CD4-positive, alpha-beta T cell treated with Interleukin-17A for 1 hour (primary cell): ENCODE measurements at regions not wholly inside any gene's neighbourhood (a gene's known extent, or its start where the extent isn't known, plus 50 kb on each side); places are given as distances from the start of the nearest gene placed in this dataset.
"Not testable (repeated sequence)": the region's sequence is repeated elsewhere in the genome, so short reads cannot be mapped to it uniquely, and the experiment has no call there.

Experiments used
- DNase-seq: peaks from one replicate; pipeline ENCODE4 v3.0.0-alpha.2; 2020

DNA sequence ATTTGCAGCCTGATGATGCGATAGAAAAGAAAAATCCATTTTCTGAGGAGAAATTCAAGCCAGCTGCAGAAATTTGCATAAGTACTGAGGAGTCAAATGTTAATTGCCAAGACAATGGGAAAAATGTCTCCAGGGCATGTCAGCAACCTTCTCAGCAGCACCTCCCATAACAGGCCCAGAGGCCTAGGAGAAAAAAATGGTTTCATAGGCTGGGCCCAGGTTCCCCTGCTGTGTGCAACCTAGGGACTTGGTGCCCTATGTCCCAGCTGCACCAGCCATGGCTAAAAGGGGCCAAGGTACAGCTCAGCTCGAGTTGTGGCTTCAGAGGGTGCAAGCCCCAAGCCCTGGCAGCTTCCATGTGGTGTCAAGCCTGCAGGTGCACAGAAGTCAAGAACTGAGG is 144.8 kb upstream of the PRKD1 start:
- DNase-seq: not testable (repeated sequence)

DNA sequence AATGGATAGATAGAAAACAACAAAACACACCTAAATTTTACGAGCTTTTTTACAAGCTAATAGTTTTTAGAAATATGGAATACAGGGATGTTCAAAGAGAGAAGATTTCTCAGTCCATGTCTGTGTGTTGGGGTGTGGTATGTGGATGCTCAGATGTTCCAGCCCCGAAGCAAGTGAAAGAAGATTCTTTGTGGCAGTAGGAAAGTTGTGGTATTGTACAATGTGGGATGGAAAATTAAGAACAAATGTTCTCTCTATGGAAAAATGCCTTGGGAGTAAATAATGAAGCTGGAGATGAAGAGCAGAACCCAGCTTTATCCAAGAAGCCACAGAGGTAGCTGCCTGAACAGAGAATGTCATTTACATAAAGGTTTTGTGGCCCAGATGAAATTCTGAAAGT is 150.3 kb upstream of the PRKD1 start:
- DNase-seq: no peak

DNA sequence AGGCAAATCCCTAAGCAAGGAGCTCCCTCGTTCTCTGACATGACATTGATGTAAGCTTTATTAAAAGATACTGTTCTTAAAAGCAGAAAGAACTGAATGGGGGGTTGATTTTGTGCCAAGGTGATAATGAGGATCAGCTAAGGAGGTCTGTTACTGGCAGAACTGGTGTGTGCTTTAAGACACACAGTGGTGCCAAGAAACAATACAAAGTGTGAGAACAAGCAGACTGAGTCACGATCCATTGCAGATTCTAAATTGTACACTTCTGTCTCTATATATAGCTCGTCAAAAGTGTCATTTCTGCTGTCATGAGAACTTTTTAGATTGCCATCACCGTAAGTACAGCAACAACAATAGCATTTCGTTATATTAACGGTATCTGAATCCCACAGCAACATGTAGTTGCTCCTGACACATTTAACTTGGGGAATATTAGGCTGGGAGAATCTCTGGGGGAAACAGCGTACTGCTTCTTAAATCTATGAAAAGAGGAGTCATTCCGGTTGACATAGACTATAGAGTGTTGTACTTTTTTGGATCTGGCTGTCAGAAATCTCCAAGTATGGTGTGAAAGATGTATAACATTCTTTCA is 151.3 kb upstream of the PRKD1 start:
- no peak for DNase-seq

DNA sequence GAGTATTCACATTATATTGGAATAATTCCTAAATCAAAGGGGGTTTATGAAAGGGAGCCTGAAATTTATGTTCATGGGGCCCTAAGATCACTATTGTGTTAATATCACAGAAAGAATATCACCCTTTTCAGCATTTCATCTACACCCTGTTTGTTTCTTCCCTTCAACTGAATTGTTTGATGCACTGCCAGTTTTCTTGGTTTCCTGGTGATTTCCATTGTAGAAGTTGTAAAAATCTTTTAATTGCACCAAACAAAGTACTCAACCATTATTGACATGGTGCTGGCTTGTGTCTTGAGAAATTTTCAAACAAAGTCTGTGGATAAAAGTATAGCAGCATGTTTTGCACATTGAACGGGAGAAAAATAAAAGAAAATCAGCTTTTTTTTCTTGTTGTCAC is 154.8 kb upstream of the PRKD1 start:
- DNase-seq: no peak

DNA sequence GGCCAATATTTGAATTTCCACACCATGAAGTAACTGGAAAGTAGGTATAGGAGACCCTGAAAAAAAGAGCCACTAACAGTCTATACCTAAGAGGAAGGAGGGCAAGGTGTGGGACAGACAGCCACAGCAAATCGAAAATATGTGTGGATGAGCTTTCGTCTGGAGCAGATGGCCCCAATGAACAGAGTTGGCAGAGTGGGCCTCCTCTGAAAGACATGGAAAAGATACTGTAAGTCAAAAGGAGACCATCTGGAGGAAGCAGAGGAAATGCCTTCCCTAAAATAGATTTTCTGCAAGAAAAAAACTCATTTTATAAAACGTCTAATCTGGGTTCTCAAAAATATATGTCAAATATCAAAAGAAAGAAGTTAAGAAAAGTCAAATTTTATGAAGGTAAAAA is 157.2 kb upstream of the PRKD1 start:
- DNase-seq: no peak

DNA sequence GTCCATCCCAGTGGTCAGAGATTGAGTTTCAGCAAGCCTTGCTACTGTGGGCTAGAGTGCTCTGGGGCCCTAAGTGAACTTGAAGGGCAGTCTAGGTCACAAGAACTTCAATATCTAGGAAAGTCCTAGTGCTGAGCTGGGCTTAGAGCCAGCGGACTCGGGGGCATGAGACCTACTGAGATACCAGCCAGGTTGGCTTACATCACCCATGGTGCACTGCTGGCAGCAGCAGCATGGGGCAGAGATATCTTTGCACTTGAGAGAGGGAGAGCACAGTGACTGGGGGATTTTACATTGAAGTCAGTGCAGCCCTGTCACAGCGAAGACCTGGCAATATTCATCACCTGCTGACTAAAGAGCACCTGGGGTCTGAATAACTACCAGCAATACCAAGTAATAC is 158.3 kb upstream of the PRKD1 start:
- DNase-seq: no peak

DNA sequence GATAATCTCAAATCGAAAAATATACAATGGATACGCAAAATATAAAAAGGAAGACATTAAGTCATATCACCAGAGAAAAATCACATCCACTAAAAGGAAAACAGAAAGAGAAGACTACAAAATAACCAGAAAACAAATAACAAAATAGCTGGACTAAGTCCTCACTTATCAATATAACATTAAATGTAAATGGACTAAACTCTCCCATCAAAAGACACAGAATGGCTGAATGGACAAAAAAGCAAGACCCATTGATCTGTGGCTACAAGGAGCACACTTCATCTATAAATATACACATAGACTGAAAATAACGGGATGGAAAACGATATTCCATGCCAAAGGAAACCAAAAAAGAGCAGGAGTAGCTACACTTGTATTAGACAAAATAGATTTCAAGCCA is 161.0 kb upstream of the PRKD1 start:
- no peak for DNase-seq

DNA sequence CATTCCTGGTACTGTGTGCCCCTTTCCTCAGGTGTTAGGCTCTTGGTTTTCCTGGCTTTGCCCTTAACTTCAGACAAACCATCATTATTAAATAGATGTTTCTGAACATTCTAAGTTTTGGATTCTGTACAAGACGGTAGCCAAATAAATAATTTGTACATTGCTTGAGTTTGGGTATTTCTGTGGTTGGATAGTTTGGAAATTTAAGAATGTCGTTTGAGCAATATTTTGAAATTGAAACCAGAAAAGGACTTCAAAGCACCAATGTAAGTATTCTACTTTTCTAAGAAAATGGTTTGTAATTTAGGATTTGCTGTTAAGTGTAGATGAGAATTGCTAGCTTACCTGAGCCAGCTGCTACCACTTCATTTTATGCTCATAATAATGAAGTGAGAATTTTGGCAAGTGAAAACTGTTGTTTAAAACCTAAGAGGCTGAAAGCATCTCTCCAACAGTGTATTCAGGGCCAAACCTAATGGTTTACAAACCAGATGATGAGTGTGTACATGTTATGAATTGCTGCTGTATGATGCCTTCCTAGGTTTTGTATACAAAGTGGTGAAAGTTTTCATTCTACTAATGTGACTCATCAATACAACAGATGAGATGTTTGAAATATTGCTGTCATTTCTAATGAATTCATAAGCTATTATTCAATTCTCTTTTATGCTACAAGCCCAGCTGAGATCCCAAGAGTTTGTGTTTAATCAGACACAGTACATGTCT is 181.5 kb upstream of the PRKD1 start:
- DNase-seq: no peak

DNA sequence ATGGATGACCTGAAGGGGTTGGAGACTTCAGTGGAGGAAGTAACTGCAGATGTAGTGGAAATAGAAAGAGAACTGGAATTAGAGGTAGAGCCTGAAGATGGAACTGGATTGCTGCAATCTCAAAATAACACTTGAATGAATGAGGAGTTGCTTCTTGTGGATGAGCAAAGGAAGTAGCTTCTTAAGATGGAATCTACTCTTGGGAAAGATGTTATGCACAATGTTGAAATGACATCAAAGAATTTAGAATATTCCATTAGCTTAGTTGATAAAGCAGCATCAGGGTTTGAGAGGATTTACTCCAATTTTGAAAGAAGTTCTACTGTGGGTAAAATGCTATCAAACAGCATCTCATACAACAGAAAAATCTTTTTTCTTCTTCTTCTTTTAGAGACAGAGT is 186.4 kb upstream of the PRKD1 start:
- DNase-seq: no peak

DNA sequence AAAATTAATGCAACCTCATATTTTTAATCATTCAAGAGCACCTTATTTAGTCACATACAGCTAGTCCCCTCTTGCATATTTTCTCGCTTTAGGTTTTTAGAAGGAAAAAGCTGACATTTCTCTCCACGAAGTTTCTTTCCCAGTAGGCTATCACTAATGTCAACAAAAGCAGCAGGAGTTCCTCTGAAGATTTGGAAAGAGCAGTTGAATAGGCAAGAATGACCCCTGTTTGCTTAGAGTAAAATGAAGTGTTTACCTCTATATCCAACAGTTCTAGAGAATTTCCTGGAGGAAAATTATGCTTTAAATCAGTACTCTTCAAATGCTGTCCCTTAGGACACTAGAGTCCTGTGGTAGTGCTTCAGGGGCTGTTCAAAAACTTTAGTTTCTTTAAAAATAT is 188.1 kb upstream of the PRKD1 start:
- no peak for DNase-seq

DNA sequence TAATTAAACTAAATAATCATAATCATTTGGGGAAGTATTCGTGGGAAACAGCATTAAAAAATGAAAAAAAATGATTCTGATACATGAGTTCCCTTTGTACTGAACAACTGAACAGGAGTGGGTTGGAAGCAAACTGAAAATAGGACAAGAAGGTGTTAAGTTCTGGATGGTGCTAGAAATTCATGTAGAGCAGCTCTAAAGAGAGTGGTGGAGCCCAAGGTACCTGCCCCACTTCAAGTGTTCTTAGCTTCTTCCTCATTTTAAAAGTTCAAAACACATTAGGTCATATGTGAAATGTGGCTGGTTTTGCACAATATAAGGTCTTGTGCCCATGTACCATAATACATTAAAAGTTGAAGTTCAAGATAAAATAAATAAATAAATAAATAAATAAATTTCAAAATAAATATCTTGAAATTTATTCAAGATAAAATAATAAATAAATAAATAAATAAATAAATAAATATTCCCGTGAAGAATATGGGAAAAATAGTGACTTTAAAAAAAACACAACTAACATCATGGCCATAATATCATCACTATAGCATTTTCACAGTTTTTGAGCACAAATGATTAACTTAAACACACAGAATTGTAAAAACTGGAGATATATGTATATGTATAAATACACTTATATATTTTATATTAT is 191.5 kb upstream of the PRKD1 start:
- no peak for DNase-seq

DNA sequence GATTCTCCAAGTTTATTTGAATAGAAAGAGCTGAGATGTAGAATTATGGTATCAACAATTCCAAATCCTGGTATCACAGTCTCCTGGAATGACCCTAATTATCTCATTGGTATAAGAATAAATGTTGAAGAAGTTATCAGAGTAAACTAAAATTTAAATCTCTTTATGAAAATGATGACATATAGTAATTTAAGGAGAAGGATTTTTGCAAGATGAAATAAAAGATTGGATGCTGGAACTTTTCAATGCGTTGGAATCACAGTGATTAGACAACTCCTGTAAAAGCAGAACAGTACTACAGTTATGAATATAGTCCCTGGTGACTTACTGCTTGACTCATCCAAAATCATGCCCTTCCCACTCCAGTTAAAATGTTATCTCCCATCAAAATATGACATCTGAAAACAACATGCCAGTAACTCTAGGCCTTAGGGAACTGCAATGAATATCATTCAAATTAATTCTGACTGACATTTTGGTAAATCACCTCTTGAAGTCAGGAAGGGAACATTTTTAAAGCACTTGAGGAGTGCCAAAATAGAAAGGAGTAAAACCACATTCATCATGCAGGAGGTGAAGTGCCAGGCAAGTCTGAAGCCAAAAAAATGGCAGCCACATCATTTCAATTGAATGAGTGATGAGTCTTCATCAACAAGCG is 197.8 kb upstream of the PRKD1 start:
- no peak for DNase-seq

DNA sequence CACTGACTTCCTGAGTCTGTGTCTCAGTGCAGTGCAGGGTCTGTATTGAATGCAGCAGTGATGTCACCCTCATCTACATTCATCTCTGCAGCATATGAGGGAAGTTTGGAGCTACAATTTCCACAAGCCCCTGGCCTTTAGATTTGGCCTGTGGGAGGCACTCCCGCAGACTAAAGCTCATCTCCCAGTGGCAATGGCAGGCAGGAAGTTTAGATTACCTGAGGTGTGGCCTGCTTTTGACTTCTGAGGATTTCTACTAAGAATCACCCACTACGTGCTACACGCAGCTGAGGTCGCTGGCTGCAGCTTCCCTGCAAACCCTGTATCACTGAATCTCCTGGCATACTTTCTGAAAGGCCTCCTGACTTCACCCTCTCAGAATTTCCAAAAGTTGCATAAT is 202.2 kb upstream of the PRKD1 start:
- DNase-seq: no peak

DNA sequence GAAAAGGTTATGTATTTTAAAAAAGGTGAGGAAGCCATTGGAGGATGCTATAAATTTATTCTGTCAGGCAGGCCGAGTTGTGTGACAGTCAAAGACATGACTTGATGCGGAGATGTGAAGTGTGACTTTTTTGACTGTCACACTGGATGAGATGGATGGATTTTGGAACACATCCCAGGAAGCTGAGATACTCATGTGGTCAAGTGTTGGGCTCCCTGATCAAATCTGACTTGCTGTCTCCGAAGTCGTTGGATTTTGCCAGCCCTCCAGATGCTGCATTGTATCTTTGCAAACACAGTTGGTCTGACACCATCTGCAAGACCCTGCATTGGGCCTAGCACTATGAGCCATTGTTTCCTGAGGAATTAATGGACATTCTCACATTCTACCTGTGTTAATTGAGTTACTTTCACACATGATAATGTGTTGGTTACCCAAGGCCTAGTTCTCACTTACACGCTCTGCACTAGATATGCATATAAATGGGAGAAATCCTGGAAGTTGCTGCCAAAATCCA is 204.0 kb upstream of the PRKD1 start:
- DNase-seq: no peak

DNA sequence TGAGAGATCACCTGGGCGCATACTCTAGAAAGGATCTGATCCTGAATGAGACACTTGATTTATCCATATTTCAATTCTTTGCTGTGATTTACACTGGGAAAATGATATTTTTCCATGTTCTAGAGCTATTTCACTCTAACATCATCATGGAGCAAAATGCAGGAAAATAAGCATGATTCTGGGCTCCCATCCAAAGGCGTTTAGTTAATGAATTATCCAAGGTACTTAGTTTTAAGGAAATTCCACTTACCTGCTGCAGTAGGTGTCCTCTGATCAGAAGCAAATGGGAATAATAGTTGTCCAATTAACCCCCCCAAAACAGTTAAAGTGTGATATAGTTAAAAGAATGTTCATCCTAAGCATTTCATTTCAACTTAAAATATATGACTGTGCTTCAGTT is 204.5 kb upstream of the PRKD1 start:
- no peak for DNase-seq

DNA sequence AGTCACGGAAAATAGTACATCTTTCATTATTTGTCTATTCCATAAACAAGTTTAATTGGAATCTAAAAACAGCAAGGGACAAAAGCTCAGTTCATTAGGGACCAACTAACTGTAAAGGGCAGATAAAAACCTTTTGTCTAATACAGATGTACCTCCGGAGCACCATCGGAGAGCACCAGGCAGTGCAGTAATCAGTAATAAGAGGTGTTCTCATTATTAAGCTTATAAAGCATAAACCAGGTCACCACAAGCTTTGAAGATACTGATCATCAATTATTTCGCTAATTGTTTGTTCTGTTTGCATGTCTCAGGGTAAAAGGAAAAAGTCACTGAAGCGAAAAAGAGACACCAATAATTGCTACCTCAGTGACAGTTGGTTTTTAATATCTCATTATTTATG is 207.3 kb upstream of the PRKD1 start:
- DNase-seq: no peak

DNA sequence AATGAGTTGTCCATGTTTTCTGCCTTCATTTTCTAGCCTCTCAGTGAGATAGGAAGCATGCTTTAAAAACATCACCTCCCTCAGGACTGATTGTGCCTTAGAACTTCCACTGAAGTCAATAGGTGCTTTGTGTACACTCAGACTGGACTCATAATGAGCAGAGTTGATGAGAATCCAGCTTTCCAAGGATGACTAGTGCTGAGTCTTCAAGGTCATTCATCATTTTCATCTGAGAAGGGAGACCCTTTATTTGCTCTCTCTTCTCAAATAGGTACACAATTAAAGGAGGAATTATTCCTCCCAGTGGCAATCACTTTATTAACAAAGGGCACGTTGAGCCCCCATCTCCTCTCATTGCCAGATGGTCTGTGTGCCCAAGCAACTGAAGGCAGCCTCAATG is 210.9 kb upstream of the PRKD1 start:
- DNase-seq: no peak

DNA sequence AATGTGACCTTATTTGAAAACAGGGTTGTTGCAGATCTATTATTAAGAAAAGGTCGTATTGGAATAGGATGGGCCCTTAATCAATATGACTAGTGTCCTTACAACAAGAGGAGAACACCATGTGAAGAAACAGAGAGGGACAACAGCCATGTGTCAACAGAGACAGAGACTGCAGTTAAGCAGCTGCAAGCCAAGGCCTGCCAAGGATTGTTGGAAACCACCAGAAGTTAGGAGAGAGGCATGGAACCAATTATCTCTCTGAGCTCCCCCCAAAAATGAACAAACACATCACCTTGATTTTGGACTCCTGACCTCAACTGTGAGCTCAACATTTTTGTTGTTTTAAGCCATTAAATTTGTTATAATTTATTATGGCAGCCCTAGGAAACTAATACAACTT is 214.6 kb upstream of the PRKD1 start:
- no peak for DNase-seq

DNA sequence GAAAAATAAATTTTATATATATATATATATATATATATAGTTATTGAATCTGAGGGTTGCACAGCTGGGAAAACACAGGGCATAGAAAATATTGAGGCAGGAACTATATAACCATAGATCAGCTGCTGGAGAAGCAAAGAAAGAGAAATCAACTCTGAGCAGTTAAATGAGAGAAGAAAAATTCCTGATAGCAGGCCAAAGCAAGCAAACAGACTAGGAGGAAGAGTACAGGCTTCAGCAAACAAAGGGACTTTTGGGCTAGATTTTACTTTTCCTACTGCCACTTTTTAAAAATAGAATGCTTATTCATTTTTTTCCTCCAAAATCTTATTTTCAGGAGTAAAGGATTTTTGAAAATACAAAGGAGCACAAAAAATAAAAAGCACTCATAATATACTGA is 216.0 kb upstream of the PRKD1 start:
- no peak for DNase-seq

DNA sequence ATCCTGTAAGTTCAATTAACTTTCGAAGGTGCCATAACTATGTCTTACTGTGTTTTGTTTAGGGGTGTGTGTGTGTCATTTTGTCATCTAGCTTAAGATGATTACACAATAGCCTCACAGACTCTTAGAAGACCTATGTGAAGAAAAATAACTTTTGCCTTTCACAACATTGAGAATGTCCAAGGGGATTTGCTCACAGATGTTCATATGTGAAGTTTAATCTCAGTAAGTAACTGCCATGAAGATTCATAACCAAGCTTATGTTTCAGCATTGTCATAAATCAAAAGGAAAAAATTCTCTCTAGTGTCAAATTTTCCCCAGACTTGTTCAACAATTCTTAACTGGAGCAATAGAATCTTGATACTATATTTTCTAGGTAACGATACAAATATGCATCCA is 226.1 kb upstream of the PRKD1 start:
- no peak for DNase-seq

DNA sequence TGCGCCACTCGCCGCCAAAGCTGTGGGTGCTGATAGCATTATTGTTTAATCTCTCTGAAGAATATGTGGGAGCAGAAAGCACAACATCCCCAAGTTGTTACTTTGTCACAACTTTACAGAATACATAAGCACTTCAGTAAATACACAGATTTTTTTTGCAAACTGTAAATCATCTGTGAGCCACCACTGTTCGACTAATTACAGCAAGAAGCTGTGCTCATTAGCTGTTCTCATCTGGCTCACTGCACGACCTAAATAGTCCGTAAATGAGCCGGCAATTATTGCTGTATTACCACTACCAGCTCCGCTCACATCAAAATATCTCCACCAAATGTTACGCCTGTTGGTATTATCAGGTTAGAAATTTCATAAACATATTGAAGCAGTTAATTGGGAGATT is 228.9 kb upstream of the PRKD1 start:
- no peak for DNase-seq

DNA sequence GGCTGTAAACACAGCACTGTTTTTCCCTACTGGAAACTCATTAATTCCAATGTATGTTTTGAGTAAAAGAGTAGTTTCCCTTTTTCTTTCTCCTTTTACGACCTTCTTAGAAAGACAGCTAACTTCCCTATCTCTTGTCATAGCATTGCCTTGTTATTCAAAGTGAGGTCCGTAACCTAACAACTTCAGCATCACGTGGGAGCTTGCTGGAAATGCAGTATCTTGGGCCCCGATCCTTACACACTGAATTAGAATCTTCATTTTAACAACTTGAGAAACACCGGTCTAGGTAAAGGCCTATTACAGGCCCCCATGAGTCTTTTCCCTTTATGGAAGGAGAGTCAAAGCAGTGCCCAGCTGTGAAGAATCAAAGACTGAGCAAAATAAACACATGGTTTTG is 230.7 kb upstream of the PRKD1 start:
- DNase-seq: no peak

DNA sequence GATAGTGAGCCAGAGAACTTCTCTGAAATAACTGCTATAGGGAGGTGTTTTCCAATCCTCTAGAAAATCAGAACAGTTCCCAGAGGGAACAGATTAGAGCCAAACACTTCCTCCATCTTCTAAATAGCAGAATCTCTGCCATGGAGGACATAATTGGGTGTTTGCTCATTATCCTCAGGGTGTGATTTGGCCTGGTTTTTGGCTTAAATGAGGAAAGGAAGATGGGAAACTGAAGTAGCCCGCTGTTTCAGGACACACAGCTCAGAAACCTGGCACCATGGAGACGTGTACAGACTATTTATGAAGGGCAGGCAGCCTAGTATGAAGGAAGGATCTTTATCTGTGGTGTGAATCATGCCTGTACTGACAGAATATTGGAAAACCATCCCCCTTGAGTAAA is 231.7 kb upstream of the PRKD1 start:
- DNase-seq: no peak

DNA sequence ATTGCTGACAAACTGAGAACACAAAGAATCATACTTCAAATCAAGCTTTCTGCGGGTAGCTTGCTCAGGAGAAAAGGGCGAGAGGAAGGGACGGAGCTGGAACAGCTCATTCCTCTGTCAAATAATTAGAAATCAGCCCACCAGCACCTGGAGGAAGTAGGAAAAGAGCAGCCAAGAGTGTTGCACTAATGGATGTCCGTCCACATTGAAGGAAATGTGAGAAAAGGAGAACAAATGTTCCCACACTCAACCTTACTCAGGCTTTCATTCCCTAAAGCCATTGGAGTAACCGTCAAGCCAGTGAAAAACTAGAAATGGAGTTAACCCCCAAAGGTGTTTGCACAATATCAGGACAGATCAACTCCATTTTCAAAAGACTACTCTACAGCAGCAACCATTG is 233.0 kb upstream of the PRKD1 start:
- no peak for DNase-seq
